ENCODE measurements at regions not wholly inside any gene's neighbourhood (a gene's known extent, or its start where the extent isn't known, plus 50 kb on each side); places are given as distances from the start of the nearest gene placed in this dataset.
"Not testable (repeated sequence)": the region's sequence is repeated elsewhere in the genome, so short reads cannot be mapped to it uniquely, and the experiment has no call there.

DNA sequence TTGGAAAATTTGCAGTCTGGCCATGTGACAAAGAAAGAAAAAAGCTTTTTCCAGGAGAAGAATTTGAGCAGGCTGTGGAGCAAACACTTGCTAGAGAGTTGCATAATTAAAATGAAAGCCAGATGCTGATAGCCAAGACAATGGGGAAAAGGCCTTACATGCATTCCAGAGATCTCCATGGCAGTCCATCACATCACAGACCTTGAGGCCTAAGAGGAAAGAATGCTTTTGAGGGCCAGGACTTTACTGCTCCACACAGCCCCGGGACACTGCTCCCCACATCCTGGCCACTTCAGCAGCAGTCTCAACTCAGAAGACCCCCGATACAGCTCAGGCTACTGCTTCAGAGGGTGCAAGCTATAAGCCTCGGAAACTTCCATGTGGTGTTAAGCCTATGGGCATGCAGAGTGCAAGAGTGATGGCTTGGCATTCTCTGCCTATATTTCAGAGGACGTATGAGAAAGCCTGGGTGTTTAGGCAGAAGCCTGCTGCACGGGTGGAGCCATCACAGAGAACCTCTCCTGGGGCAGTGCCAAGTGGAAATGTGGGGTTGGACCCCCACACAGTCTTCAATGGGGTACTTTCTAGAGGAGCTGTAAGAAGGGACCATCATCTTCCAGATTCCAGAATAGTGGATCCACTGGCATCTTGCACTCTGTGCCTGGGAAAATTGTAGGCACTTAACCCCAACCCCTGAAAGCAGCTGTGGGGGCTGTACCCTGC, 230.7 kb downstream of the POTEG start:
- not testable (repeated sequence) for TF ChIP-seq POLR2A (IDR thresholded peaks at IDR 0.05)
- TF ChIP-seq, protein P1, sequence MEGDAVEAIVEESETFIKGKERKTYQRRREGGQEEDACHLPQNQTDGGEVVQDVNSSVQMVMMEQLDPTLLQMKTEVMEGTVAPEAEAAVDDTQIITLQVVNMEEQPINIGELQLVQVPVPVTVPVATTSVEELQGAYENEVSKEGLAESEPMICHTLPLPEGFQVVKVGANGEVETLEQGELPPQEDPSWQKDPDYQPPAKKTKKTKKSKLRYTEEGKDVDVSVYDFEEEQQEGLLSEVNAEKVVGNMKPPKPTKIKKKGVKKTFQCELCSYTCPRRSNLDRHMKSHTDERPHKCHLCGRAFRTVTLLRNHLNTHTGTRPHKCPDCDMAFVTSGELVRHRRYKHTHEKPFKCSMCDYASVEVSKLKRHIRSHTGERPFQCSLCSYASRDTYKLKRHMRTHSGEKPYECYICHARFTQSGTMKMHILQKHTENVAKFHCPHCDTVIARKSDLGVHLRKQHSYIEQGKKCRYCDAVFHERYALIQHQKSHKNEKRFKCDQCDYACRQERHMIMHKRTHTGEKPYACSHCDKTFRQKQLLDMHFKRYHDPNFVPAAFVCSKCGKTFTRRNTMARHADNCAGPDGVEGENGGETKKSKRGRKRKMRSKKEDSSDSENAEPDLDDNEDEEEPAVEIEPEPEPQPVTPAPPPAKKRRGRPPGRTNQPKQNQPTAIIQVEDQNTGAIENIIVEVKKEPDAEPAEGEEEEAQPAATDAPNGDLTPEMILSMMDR (IDR thresholded peaks at IDR 0.05 in 4 of 5, conservative IDR thresholded peaks at IDR 0.05 in 1 of 5) = not testable (repeated sequence)

Measured in gastrocnemius medialis (tissue), 4 donors.